ENCODE measurements at regions not wholly inside any gene's neighbourhood (a gene's known extent, or its start where the extent isn't known, plus 50 kb on each side); places are given as distances from the start of the nearest gene placed in this dataset.

GRCh38 chr20:52596256-52596655 lies 375.9 kb upstream of the TSHZ2 start:
- DNase-seq (ENCODE audit: low spot score), result no peak
- no peaks in the 10 kb centered on the region for H3K36me3 ChIP-seq (ENCODE audit: control insufficient read depth in 4 of 4, insufficient read depth in 3 of 4, low read depth in 1 of 4, low read length in 3 of 4)
- no peak for TF ChIP-seq HNF4G (IDR thresholded peaks at IDR 0.05)
- TF ChIP-seq, protein P1, sequence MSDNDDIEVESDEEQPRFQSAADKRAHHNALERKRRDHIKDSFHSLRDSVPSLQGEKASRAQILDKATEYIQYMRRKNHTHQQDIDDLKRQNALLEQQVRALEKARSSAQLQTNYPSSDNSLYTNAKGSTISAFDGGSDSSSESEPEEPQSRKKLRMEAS (IDR thresholded peaks at IDR 0.05), result no peak
- no peak for TF ChIP-seq RAD21 (IDR thresholded peaks at IDR 0.05)
- no peak for TF ChIP-seq YY1 (IDR thresholded peaks at IDR 0.05)
- TF ChIP-seq JUND (IDR thresholded peaks at IDR 0.05), result no peak
- no peak for TF ChIP-seq TAF1 (conservative IDR thresholded peaks at IDR 0.05)
- TF ChIP-seq SP1 (IDR thresholded peaks at IDR 0.05), result no peak
- no peak for TF ChIP-seq NR2F2 (IDR thresholded peaks at IDR 0.05)
- TF ChIP-seq, protein P2, sequence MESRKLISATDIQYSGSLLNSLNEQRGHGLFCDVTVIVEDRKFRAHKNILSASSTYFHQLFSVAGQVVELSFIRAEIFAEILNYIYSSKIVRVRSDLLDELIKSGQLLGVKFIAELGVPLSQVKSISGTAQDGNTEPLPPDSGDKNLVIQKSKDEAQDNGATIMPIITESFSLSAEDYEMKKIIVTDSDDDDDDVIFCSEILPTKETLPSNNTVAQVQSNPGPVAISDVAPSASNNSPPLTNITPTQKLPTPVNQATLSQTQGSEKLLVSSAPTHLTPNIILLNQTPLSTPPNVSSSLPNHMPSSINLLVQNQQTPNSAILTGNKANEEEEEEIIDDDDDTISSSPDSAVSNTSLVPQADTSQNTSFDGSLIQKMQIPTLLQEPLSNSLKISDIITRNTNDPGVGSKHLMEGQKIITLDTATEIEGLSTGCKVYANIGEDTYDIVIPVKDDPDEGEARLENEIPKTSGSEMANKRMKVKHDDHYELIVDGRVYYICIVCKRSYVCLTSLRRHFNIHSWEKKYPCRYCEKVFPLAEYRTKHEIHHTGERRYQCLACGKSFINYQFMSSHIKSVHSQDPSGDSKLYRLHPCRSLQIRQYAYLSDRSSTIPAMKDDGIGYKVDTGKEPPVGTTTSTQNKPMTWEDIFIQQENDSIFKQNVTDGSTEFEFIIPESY (IDR thresholded peaks at IDR 0.05), result no peak
- no peak overlapping the region for H3K9ac ChIP-seq (ENCODE audit: low read depth in 1 of 2, low read length in 2 of 2)
- H3K27me3 ChIP-seq (ENCODE audit: control insufficient read depth in 4 of 4, insufficient read depth in 4 of 4, low read length in 3 of 4), result peaks cover 0 to under 1% (median 0%) of the 10 kb centered on the region in 4 donors
- no peaks in the 10 kb centered on the region for H3K4me1 ChIP-seq (ENCODE audit: control insufficient read depth in 4 of 4, insufficient read depth in 4 of 4, low read length in 3 of 4)
- H3K27ac ChIP-seq (ENCODE audit: low read depth in 1 of 2, low read length in 2 of 2), result no peak overlapping the region
- 88% methylated on average over 5 of the region's 5 CpGs for WGBS
- no peak overlapping the region for H3K4me3 ChIP-seq (ENCODE audit: low read depth in 1 of 3, low read length in 3 of 3)
- H3K9me3 ChIP-seq (ENCODE audit: control insufficient read depth in 4 of 4, low read length in 3 of 4), result no peaks in the 10 kb centered on the region

GRCh38 chr20:52595518-52595917 lies 376.6 kb upstream of the TSHZ2 start:
- peaks cover 0 to 3% (median 0%) of the 10 kb centered on the region in 4 donors for H3K27me3 ChIP-seq (ENCODE audit: control insufficient read depth in 4 of 4, insufficient read depth in 4 of 4, low read length in 3 of 4)
- no peak for DNase-seq (ENCODE audit: low spot score)
- H3K36me3 ChIP-seq (ENCODE audit: control insufficient read depth in 4 of 4, insufficient read depth in 3 of 4, low read depth in 1 of 4, low read length in 3 of 4), result no peaks in the 10 kb centered on the region
- H3K4me1 ChIP-seq (ENCODE audit: control insufficient read depth in 4 of 4, insufficient read depth in 4 of 4, low read length in 3 of 4), result no peaks in the 10 kb centered on the region
- WGBS, result 86% methylated on average over 1 of the region's 1 CpG
- H3K27ac ChIP-seq (ENCODE audit: low read depth in 1 of 2, low read length in 2 of 2), result no peak overlapping the region
- H3K4me3 ChIP-seq (ENCODE audit: low read depth in 1 of 3, low read length in 3 of 3), result no peak overlapping the region
- no peaks in the 10 kb centered on the region for H3K9me3 ChIP-seq (ENCODE audit: control insufficient read depth in 4 of 4, low read length in 3 of 4)
- TF ChIP-seq EGR1 (IDR thresholded peaks at IDR 0.05; ENCODE audit: low read depth in 2 of 2) (no peak), RXRA (IDR thresholded peaks at IDR 0.05) (no peak), TAF1 (conservative IDR thresholded peaks at IDR 0.05) (no peak)
- H3K9ac ChIP-seq (ENCODE audit: low read depth in 1 of 2, low read length in 2 of 2), result no peak overlapping the region

GRCh38 chr20:52593654-52594053 lies 378.5 kb upstream of the TSHZ2 start:
- no peak overlapping the region for H3K4me3 ChIP-seq (ENCODE audit: low read depth in 1 of 3, low read length in 3 of 3)
- H3K9ac ChIP-seq (ENCODE audit: low read depth in 1 of 2, low read length in 2 of 2), result no peak overlapping the region
- no peaks in the 10 kb centered on the region for H3K36me3 ChIP-seq (ENCODE audit: control insufficient read depth in 4 of 4, insufficient read depth in 3 of 4, low read depth in 1 of 4, low read length in 3 of 4)
- no peak overlapping the region for H3K27ac ChIP-seq (ENCODE audit: low read depth in 1 of 2, low read length in 2 of 2)
- H3K4me1 ChIP-seq (ENCODE audit: control insufficient read depth in 4 of 4, insufficient read depth in 4 of 4, low read length in 3 of 4), result no peaks in the 10 kb centered on the region
- TF ChIP-seq, protein P1 (IDR thresholded peaks at IDR 0.05), result no peak
- TF ChIP-seq HNF4G (IDR thresholded peaks at IDR 0.05), result no peak
- TF ChIP-seq SP1 (IDR thresholded peaks at IDR 0.05), result no peak
- no peak for TF ChIP-seq FOXA2 (IDR thresholded peaks at IDR 0.05)
- TF ChIP-seq TAF1 (conservative IDR thresholded peaks at IDR 0.05), result no peak
- no peak for TF ChIP-seq REST (IDR thresholded peaks at IDR 0.05)
- no peak for TF ChIP-seq RXRA (IDR thresholded peaks at IDR 0.05)
- TF ChIP-seq RAD21 (IDR thresholded peaks at IDR 0.05), result no peak
- TF ChIP-seq YY1 (IDR thresholded peaks at IDR 0.05), result no peak
- TF ChIP-seq FOXA1 (IDR thresholded peaks at IDR 0.05), result no peak
- TF ChIP-seq HNF4A (conservative IDR thresholded peaks at IDR 0.05), result no peak
- no peak for TF ChIP-seq EGR1 (IDR thresholded peaks at IDR 0.05; ENCODE audit: low read depth in 2 of 2)
- TF ChIP-seq JUND (IDR thresholded peaks at IDR 0.05), result no peak
- no peak for TF ChIP-seq NR2F2 (IDR thresholded peaks at IDR 0.05)
- TF ChIP-seq GABPA (IDR thresholded peaks at IDR 0.05 in 1 of 2, conservative IDR thresholded peaks at IDR 0.05 in 1 of 2), result no peak
- TF ChIP-seq, protein P2 (IDR thresholded peaks at IDR 0.05), result no peak
- TF ChIP-seq ATF3 (IDR thresholded peaks at IDR 0.05), result no peak
- TF ChIP-seq, protein P3, sequence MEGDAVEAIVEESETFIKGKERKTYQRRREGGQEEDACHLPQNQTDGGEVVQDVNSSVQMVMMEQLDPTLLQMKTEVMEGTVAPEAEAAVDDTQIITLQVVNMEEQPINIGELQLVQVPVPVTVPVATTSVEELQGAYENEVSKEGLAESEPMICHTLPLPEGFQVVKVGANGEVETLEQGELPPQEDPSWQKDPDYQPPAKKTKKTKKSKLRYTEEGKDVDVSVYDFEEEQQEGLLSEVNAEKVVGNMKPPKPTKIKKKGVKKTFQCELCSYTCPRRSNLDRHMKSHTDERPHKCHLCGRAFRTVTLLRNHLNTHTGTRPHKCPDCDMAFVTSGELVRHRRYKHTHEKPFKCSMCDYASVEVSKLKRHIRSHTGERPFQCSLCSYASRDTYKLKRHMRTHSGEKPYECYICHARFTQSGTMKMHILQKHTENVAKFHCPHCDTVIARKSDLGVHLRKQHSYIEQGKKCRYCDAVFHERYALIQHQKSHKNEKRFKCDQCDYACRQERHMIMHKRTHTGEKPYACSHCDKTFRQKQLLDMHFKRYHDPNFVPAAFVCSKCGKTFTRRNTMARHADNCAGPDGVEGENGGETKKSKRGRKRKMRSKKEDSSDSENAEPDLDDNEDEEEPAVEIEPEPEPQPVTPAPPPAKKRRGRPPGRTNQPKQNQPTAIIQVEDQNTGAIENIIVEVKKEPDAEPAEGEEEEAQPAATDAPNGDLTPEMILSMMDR (IDR thresholded peaks at IDR 0.05; ENCODE audit: low read depth, low read length, missing input control), result no peak
- DNase-seq (ENCODE audit: low spot score), result no peak
- H3K9me3 ChIP-seq (ENCODE audit: control insufficient read depth in 4 of 4, low read length in 3 of 4), result no peaks in the 10 kb centered on the region
- WGBS, result 69% methylated on average over 5 of the region's 5 CpGs
- H3K27me3 ChIP-seq (ENCODE audit: control insufficient read depth in 4 of 4, insufficient read depth in 4 of 4, low read length in 3 of 4), result peaks cover 0 to 3% (median 0%) of the 10 kb centered on the region in 4 donors
